HG03354 (cell line): ENCODE measurements at regions not wholly inside any gene's neighbourhood (a gene's known extent, or its start where the extent isn't known, plus 50 kb on each side); places are given as distances from the start of the nearest gene placed in this dataset.

Experiments used
- ATAC-seq: cut with Tn5 transposase; IDR thresholded peaks from one replicate; pipeline ENCODE4 v1.9.1; 2021; ENCODE audit warnings: mild to moderate bottlenecking; ENCODE audit not compliant: unreplicated experiment, poor library complexity, severe bottlenecking

GRCh38 chr5:105807290-105807689 lies 1863.4 kb downstream of the EFNA5 start:
- no peak for ATAC-seq

- ATAC-seq = no peak
Measured at GRCh38 chr5:105806596-105806995, 1864.1 kb downstream of the EFNA5 start.

GRCh38 chr5:105803431-105803830 lies 1867.3 kb downstream of the EFNA5 start:
- ATAC-seq = no peak

GRCh38 chr5:105794578-105794977 lies 1876.2 kb downstream of the EFNA5 start:
- no peak for ATAC-seq

GRCh38 chr5:105789246-105789645 lies 1881.5 kb downstream of the EFNA5 start:
- ATAC-seq = no peak

GRCh38 chr5:105783811-105784210 lies 1886.9 kb downstream of the EFNA5 start:
- no peak for ATAC-seq

- no peak for ATAC-seq
Measured at GRCh38 chr5:105782501-105782900, 1888.2 kb downstream of the EFNA5 start.

- no peak for ATAC-seq
Measured at GRCh38 chr5:105773241-105773640, 1897.5 kb downstream of the EFNA5 start.

GRCh38 chr5:105767267-105767666 lies 1903.5 kb downstream of the EFNA5 start:
- ATAC-seq = no peak

GRCh38 chr5:105762728-105763127 lies 1908.0 kb downstream of the EFNA5 start:
- ATAC-seq = no peak

- ATAC-seq = no peak
Measured at GRCh38 chr5:105754056-105754455, 1916.7 kb downstream of the EFNA5 start.

- ATAC-seq = no peak
Measured at GRCh38 chr5:105752801-105753200, 1917.9 kb downstream of the EFNA5 start.

- no peak for ATAC-seq
Measured at GRCh38 chr5:105751908-105752307, 1918.8 kb downstream of the EFNA5 start.

- ATAC-seq = no peak
Measured at GRCh38 chr5:105745111-105745510, 1925.6 kb downstream of the EFNA5 start.

- no peak for ATAC-seq
Measured at GRCh38 chr5:105740242-105740641, 1930.5 kb downstream of the EFNA5 start.

- ATAC-seq = no peak
Measured at GRCh38 chr5:105739732-105740131, 1931.0 kb downstream of the EFNA5 start.

- ATAC-seq = no peak
Measured at GRCh38 chr5:105735704-105736103, 1935.0 kb downstream of the EFNA5 start.

GRCh38 chr5:105730982-105731381 lies 1939.8 kb downstream of the EFNA5 start:
- ATAC-seq = no peak

GRCh38 chr5:105726093-105726492 lies 1944.6 kb downstream of the EFNA5 start:
- ATAC-seq = no peak

GRCh38 chr5:105708442-105708841 lies 1962.3 kb downstream of the EFNA5 start:
- ATAC-seq = no peak

- no peak for ATAC-seq
Measured at GRCh38 chr5:105702323-105702722, 1968.4 kb downstream of the EFNA5 start.

GRCh38 chr5:105696440-105696839 lies 1974.3 kb downstream of the EFNA5 start:
- no peak for ATAC-seq

- ATAC-seq = no peak
Measured at GRCh38 chr5:105695941-105696340, 1974.8 kb downstream of the EFNA5 start.
